ENCODE measurements at regions not wholly inside any gene's neighbourhood (a gene's known extent, or its start where the extent isn't known, plus 50 kb on each side); places are given as distances from the start of the nearest gene placed in this dataset.

DNA sequence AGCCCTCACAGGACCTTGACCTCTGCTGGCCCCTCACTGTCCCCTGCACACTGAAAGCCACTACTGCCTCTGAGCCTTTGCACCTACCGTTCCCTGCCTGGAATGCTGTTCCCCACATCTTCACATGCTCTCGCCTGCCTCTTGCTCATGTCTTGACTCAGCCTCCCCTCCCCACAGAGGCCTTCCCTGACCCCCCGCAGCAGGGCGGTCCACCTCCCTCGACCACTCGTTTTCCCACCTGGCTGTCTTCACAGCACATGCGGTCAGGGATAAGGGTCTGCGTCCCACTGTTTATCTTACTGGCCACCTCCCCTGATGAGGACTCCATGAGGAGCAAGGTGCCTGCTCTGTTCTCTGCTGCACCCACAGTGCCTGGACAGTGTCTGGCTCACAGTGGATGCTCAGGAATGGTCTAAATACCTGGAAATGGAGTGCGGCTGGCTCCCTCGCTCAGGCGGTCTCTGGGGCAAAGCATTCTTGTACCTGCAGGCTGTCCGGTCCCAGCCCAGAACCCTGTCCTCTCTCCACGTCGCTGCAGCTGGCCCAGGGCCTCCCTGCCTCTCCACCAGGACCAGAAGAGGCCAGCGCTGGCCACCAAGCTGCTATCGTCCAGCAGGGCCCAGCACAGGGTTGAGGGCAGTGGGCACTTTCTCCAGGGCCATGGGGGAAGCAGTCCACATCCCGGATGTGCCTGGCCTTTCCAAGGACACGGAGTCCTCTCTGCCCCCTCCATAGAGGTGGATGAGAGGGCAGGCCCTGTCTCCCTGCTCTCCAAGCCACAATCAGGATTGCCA lies 107.4 kb downstream of the NCOR2 start:
- Histone ChIP-seq H3K4me1 (ENCODE audit: insufficient read depth, low read length) (peaks cover 38% of the 10 kb centered on the region), H3K4me3 (ENCODE audit: low read length in 2 of 2) (no peak overlapping the region), H3K36me3 (ENCODE audit: insufficient read depth, low read length) (peaks cover 4% of the 10 kb centered on the region), H3K9me3 (ENCODE audit: control insufficient read depth in 1 of 2, low read length in 2 of 2) (no peaks in the 10 kb centered on the region), H3K27me3 (ENCODE audit: insufficient read depth, low read length) (no peaks in the 10 kb centered on the region), H3K27ac (ENCODE audit: low read depth, low read length) (no peak overlapping the region)
- peaks cover 36 to 43% of the 10 kb centered on the region in 2 donors for H3K36me3 Mint-ChIP-seq
- no peaks in the 10 kb centered on the region for H3K27me3 Mint-ChIP-seq
- ChIA-PET CTCF (ENCODE audit: partially characterized antibody) (no interaction called here), POLR2A (ENCODE audit: partially characterized antibody) (no interaction called here)
- DNase-seq: no peak
- H3K9me3 Mint-ChIP-seq: peaks cover 0 to 2% (median 0%) of the 10 kb centered on the region in 8 donors
- peak overlapping the region in 5 of 7 donors; percentile 70 to 92 (median 84) for H3K27ac Mint-ChIP-seq
- peak overlapping the region in 4 of 8 donors; percentile 26 to 62 (median 52) for H3K4me3 Mint-ChIP-seq
- peaks cover 29 to 67% (median 48%) of the 10 kb centered on the region in 4 donors for H3K4me1 Mint-ChIP-seq
- intact Hi-C loops (cut with micrococcal nuclease): loop anchor here (10.0 kb wide), 1 partner anchor 305 kb away; no protein-coding TSS in a partner anchor

DNA sequence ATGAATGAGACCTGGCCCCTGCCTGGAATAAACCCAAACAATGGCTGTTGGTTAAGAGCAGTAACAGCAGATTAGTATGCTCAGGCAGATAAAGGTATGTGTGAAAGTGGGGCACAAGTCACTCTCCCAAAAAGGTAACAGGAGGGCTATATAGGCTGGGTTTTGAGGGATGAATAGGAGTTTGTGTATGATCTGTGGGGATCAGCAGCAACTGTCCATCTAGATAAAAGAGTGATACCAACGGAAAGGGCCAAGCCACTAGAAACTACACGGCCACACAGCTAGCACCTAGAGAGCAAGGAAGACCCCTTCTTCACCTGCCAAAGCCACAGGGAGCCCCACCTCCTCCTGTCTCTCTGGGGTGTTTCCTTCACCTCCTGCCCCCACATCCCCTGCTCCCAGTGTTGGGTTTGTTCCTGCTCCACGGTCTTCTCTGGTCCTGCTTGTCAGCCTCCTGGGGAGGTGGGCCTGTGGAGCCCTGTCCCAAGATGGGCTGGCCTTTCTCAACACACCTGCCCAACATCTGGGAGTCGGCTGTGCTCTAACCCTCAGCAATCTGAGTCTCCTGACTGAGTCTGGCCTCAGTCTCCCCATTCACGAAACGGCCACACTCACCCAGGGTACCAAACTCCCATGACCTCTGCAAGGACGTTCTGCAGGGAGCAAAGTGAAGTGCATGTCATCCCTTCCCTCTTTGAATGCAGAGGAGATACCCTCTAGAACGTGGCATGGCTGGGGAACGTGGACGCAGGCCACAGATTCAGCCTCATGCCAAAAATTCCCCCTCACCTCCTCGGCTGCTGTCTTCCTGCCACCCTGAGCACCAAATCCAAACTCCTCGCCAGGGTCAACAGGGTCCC lies 108.2 kb downstream of the NCOR2 start:
- peaks cover 28 to 67% (median 47%) of the 10 kb centered on the region in 4 donors for H3K4me1 Mint-ChIP-seq

DNA sequence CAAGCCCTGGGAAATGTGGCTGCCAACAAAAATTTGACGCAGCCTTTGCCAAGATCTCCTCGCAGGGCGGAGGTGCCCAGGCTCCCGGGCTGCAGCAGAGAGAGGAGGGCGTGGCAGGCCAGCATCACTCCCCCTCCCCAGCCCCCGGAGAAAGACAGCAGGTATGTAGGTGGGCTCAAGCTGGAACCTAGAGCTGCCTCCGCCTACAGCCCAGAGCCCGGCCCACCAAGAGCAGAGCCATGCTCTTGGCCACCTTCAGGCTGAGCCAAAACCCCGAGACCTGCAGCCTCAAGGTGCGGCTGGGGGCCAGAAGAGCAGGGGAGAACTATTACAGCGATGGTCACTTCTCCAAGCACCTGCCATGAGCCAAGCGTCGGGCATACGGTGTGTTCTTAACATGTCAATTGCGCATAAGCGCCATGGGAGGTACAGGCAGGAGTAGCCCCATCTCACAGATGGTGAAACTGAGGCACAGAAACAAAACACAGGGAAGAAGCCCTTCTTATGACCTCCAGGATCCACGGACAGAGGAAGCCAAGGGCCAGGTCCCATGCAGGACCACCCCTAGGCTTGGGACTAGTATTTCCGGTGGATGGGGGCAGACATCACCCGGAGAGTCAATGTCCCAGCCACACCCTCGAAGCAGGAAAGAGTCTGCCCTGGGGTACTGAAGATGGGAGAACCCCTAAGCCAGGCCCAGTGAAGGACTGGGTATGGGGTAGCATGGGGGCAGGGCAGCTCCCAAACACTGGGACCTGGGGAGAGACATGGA lies 109.0 kb downstream of the NCOR2 start:
- Mint-ChIP-seq H3K4me1 (peaks cover 25 to 70% (median 50%) of the 10 kb centered on the region in 4 donors), H3K4me3 (peak overlapping the region in 5 of 8 donors; percentile 32 to 87 (median 55)), H3K27me3 (no peaks in the 10 kb centered on the region), H3K27ac (peak overlapping the region in 6 of 7 donors; percentile 37 to 92 (median 69)), H3K36me3 (peaks cover 25 to 29% of the 10 kb centered on the region in 2 donors), H3K9me3 (no peaks in the 10 kb centered on the region)
- intact Hi-C loops (cut with micrococcal nuclease): loop anchor here (10.0 kb wide), 1 partner anchor 306 kb away; no protein-coding TSS in a partner anchor
- no peaks in the 10 kb centered on the region for H3K9me3 ChIP-seq (ENCODE audit: control insufficient read depth in 1 of 2, low read length in 2 of 2)
- peak overlapping the region in 1 of 2 donors; percentile 64 for H3K4me3 ChIP-seq (ENCODE audit: low read length in 2 of 2)
- peaks cover 46% of the 10 kb centered on the region for H3K4me1 ChIP-seq (ENCODE audit: insufficient read depth, low read length)
- H3K27me3 ChIP-seq (ENCODE audit: insufficient read depth, low read length): no peaks in the 10 kb centered on the region
- peaks cover 4% of the 10 kb centered on the region for H3K36me3 ChIP-seq (ENCODE audit: insufficient read depth, low read length)
- peak overlapping the region; percentile 68 for H3K27ac ChIP-seq (ENCODE audit: low read depth, low read length)
- CTCF ChIA-PET (ENCODE audit: partially characterized antibody): no interaction called here
- POLR2A ChIA-PET (ENCODE audit: partially characterized antibody): no interaction called here
- no peak for DNase-seq

More for the DNA sequence above, 108.2 kb downstream of the NCOR2 start:
- H3K9me3 Mint-ChIP-seq: no peaks in the 10 kb centered on the region
- ChIA-PET CTCF (ENCODE audit: partially characterized antibody) (no interaction called here), POLR2A (ENCODE audit: partially characterized antibody) (no interaction called here)
- no peaks in the 10 kb centered on the region for H3K27me3 Mint-ChIP-seq
- H3K4me3 Mint-ChIP-seq: peak overlapping the region in 6 of 8 donors; percentile 26 to 66 (median 52)
- Histone ChIP-seq H3K36me3 (ENCODE audit: insufficient read depth, low read length) (peaks cover 4% of the 10 kb centered on the region), H3K27ac (ENCODE audit: low read depth, low read length) (peak overlapping the region; percentile 68), H3K27me3 (ENCODE audit: insufficient read depth, low read length) (no peaks in the 10 kb centered on the region), H3K9me3 (ENCODE audit: control insufficient read depth in 1 of 2, low read length in 2 of 2) (no peaks in the 10 kb centered on the region), H3K4me1 (ENCODE audit: insufficient read depth, low read length) (peaks cover 38% of the 10 kb centered on the region), H3K4me3 (ENCODE audit: low read length in 2 of 2) (no peak overlapping the region)
- DNase-seq: no peak
- H3K36me3 Mint-ChIP-seq: peaks cover 29 to 35% of the 10 kb centered on the region in 2 donors
- peak overlapping the region; percentile 64 to 92 (median 79) for H3K27ac Mint-ChIP-seq
- intact Hi-C loops (cut with micrococcal nuclease): loop anchor here (10.0 kb wide), 1 partner anchor 306 kb away; no protein-coding TSS in a partner anchor

DNA sequence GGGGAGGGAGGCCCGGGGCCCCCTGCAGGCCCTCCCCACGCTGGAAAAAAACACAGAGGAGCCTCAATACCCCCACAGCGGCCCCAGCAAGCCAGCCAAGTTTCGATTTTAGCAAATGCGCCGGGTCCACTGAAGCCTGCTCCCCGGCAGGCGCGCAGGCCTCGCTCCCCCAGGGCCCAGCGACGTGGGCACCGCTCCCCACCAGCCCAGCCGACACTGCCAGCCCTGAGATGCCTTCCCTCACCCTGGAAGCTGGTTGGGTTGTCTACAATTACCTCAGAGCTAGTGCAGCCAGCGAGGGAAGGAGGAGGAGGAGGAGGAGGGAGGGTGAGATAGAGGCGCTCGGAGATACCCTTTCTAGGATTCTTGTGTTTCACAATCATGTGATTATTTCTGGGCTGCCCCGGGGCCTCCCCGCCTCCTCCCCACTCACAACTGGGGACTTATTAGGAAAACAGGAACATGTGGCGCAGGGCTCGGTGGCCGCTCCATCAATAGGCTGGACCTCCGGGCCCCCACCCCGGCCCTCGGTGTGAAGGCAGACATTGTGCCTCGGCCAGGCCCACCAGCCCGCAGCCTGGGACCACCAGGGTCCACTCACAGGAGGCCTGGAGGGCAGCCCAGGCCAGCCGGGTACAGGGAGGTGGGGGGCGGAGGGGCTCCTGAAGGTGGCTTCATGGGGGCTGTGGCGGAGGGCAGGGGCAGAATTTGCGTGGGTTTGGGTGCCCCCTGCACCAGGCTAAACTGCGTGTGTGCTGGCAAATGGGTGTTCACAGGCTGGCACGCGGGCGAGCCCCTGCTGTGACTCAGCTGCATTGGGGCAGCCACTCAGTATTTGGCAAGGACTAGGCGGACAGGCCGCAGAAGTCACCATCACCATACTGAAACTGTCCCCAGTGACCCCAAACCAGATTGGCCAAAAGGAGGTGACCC lies 109.9 kb downstream of the NCOR2 start:
- peaks cover 54% of the 10 kb centered on the region for H3K4me1 ChIP-seq (ENCODE audit: insufficient read depth, low read length)
- H3K36me3 ChIP-seq (ENCODE audit: insufficient read depth, low read length): peaks cover 4% of the 10 kb centered on the region
- H3K9me3 ChIP-seq (ENCODE audit: control insufficient read depth in 1 of 2, low read length in 2 of 2): no peaks in the 10 kb centered on the region
- Mint-ChIP-seq H3K4me3 (peak overlapping the region; percentile 78 to 93 (median 82)), H3K4me1 (peaks cover 22 to 73% (median 47%) of the 10 kb centered on the region in 4 donors), H3K9me3 (no peaks in the 10 kb centered on the region), H3K27ac (peak overlapping the region; percentile 74 to 92 (median 87)), H3K27me3 (no peaks in the 10 kb centered on the region), H3K36me3 (peaks cover 22 to 24% of the 10 kb centered on the region in 2 donors)
- DNase-seq: peak; percentile 41 to 91 (median 50)
- H3K27ac ChIP-seq (ENCODE audit: low read depth, low read length): peak overlapping the region; percentile 68
- POLR2A ChIA-PET (ENCODE audit: partially characterized antibody): interaction anchor here (1.5 to 5.2 kb wide), 2 partner anchors 8 to 22 kb away, joined by 4 to 59 read pairs; no protein-coding TSS in a partner anchor
- H3K4me3 ChIP-seq (ENCODE audit: low read length in 2 of 2): peak overlapping the region; percentile 23 to 64
- H3K27me3 ChIP-seq (ENCODE audit: insufficient read depth, low read length): no peaks in the 10 kb centered on the region
- intact Hi-C loops (cut with micrococcal nuclease): loop anchor here (2.0 to 10.0 kb wide), 2 partner anchors 151 to 307 kb away; no protein-coding TSS in a partner anchor
- CTCF ChIA-PET (ENCODE audit: partially characterized antibody): interaction anchor here (1.0 to 1.6 kb wide), 2 partner anchors 9 to 109 kb away, joined by 3 to 4 read pairs; no protein-coding TSS in a partner anchor

DNA sequence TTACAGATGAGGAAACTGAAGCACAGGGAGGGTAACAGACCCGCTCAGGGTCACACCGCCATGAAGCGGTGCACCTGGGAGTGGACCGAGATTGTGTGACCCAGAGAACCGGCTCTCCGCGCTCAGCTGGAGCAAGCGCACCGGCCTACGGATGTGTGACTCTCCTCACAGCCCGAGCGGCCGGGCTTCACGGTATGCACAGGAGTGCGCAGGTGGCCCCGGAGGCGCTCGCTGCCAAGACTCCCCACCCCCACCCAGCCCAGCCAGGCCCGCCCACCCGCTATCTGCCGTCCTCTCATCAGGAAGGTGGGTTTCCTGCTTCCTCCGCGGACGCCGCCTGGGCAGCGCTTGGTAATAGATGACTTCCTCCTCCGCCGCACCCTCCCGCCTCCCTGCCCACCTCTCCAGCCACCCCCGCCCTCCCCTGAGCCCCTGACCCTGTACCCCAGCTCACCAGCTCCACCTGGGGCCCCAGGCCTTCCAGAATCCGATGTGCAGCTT lies 110.7 kb downstream of the NCOR2 start:
- H3K4me1 Mint-ChIP-seq: peaks cover 19 to 69% (median 48%) of the 10 kb centered on the region in 4 donors
- no peaks in the 10 kb centered on the region for H3K27me3 Mint-ChIP-seq
- H3K4me3 Mint-ChIP-seq: peak overlapping the region; percentile 78 to 93 (median 82)
- Histone ChIP-seq H3K27me3 (ENCODE audit: insufficient read depth, low read length) (no peaks in the 10 kb centered on the region), H3K4me1 (ENCODE audit: insufficient read depth, low read length) (peaks cover 63% of the 10 kb centered on the region), H3K27ac (ENCODE audit: low read depth, low read length) (peak overlapping the region; percentile 68), H3K36me3 (ENCODE audit: insufficient read depth, low read length) (peaks cover 4% of the 10 kb centered on the region), H3K9me3 (ENCODE audit: control insufficient read depth in 1 of 2, low read length in 2 of 2) (no peaks in the 10 kb centered on the region), H3K4me3 (ENCODE audit: low read length in 2 of 2) (peak overlapping the region; percentile 23 to 64)
- peaks cover 17 to 19% of the 10 kb centered on the region in 2 donors for H3K36me3 Mint-ChIP-seq
- intact Hi-C loops (cut with micrococcal nuclease): loop anchor here (2.0 to 10.0 kb wide), 2 partner anchors 152 to 308 kb away; no protein-coding TSS in a partner anchor
- ChIA-PET CTCF (ENCODE audit: partially characterized antibody) (interaction anchor here (1.0 to 4.4 kb wide), 3 partner anchors 9 to 109 kb away, joined by 3 to 41 read pairs (median 4); no protein-coding TSS in a partner anchor), POLR2A (ENCODE audit: partially characterized antibody) (interaction anchor here (1.0 to 5.2 kb wide), 3 partner anchors 8 to 406 kb away, joined by 4 to 59 read pairs (median 4); no protein-coding TSS in a partner anchor)
- peak overlapping the region; percentile 74 to 92 (median 87) for H3K27ac Mint-ChIP-seq
- DNase-seq: peak; percentile 33 to 67 (median 39)
- no peaks in the 10 kb centered on the region for H3K9me3 Mint-ChIP-seq
